GM19238 (cell line): ENCODE measurements at regions not wholly inside any gene's neighbourhood (a gene's known extent, or its start where the extent isn't known, plus 50 kb on each side); places are given as distances from the start of the nearest gene placed in this dataset.
"Not testable (repeated sequence)": the region's sequence is repeated elsewhere in the genome, so short reads cannot be mapped to it uniquely, and the experiment has no call there.

ENCODE experiments used
- DNase-seq: peaks from one replicate; pipeline ENCODE4 v3.0.0; 2011; ENCODE audit warnings: low spot score; ENCODE audit not compliant: insufficient read length

DNA sequence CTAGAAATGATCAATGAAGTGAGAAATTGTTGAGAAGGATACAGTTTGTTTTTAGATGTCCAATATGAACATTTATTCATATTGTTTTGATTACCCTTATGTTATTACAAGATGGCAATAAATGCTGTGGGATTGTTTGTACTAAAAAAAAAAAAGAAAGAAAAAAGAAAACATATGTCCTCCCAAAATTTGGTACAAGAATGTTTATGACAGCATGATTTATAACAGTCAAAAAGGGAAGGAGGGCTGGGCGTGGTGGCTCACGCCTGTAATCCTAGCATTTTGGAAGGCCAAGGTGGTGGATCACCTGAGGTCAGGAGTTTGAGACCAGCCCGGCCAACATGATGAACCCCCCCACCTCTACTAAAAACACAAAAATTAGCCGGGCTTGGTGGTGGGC lies 78.5 kb upstream of the ID2 start:
- DNase-seq: not testable (repeated sequence)

DNA sequence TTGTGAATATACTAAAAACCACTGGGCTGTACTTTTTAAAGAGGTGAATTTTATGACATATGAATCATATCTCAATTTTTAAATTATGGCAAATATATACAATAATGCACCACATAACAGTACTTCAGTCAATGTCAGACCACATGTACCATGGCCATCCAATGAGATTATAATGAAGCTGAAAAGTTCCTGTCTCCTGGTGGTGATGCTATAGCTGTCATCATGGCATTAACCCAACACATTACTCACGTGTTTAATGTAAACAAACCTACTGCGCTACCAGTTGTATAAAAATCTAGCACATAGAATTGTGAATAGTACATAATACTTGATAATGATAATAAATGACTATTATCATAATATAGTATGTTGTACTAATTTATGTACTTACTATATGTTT lies 77.6 kb upstream of the ID2 start:
- DNase-seq: no peak

- DNase-seq: no peak
Observed at GRCh38 chr2:8605351-8606065, 76.3 kb upstream of the ID2 start.

DNA sequence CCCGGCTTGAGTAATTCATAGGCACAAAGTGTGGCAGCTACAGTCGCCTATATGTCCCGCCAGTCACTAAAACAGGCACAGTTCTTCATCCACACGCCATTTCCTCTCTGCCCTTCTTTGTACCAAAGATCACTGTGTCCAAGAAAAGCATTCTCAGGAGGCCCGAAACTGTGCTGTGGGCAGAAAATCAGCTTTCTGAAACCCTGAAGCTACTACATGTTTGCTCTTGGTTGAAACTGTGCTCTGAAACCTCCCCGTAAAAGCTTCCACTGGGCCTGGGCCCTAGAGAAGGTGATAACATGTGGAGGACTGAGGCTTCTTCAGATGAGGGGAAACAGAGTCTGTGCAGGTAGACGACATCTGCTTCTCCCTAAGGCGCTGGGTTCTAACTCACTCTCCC lies 75.6 kb upstream of the ID2 start:
- peak; percentile 64 for DNase-seq

GRCh38 chr2:8606649-8607550 lies 75.0 kb upstream of the ID2 start:
- DNase-seq: no peak

DNA sequence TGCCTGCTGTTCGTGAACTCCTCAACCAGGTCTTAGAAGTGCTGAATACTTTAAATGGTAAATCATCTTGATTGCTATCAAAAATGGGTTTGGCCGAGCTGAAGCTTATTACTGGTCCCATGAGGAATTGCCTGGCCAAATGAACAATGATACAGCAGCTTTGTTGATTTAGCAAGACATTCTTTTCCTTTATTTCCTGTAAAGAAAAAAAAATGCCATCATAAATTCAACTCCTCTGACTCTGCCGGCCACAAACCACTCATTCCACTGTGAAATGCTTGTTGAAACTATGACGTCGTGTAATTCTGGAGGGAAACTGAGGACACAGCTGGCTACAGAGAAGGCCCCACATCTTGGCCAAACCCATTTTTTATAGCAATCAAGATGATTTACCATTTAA lies 74.2 kb upstream of the ID2 start:
- DNase-seq: no peak

GRCh38 chr2:8608411-8608954 lies 73.4 kb upstream of the ID2 start:
- DNase-seq: no peak

DNA sequence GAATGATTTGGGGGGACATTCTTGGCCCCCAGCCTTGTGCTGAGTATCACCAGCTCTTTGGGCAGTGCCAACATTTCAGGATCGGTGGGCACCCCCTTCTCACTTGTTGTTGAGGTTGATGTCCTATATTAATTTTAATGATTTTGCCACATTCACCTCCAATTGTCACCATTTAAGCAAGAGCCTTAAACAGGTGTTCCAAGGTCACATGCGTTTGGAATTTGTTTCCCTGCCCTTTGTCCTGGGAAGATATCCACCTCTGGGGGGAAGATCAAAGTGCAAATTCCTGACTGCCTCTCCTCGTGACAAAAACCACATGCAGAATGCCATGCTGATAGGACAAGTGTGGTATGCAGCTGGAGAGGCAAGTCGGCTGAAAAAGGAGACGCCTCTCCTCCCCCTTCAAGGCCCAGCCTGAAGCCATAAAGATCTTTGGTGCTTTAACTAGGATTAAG lies 72.5 kb upstream of the ID2 start:
- DNase-seq: no peak

DNA sequence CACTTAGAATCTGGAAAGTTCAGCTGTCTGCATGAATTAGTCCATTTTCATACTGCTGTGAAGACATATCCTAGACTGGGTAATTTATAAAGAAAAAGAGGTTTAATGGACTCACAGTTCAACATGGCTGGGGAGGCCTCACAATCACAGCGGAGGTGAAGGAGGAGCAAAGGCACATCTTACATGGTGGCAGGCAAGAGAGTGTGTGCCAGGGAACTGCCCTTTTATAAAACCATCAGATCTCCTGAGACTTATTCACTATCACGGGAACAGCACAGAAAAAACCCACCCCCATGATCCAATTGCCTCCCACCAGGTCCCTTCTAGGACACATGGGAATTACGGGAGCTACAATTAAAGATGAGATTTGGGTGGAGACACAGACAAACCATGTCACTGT lies 71.1 kb upstream of the ID2 start:
- DNase-seq: not testable (repeated sequence)

DNA sequence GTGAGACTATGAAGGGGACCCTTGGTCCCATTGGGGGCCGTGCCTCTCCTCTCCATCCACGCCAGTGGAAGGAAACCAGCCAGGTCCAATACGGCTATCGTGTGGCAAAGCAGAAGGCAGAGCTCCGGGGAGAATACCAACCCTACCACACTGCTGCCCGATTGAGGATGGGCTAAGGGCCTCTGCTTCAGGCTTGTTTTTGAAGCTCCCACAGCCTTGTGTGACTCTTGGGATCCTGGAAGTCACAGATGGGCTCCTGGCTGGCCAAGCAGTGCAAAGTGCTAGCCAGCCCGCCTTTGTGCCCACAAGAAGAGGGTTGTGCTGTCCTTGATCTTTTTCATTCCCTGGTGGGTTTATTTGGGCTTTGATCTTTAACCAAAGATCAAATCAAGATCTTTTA lies 70.6 kb upstream of the ID2 start:
- no peak for DNase-seq

- DNase-seq: no peak
Observed at GRCh38 chr2:8611700-8612099, 70.2 kb upstream of the ID2 start.

DNA sequence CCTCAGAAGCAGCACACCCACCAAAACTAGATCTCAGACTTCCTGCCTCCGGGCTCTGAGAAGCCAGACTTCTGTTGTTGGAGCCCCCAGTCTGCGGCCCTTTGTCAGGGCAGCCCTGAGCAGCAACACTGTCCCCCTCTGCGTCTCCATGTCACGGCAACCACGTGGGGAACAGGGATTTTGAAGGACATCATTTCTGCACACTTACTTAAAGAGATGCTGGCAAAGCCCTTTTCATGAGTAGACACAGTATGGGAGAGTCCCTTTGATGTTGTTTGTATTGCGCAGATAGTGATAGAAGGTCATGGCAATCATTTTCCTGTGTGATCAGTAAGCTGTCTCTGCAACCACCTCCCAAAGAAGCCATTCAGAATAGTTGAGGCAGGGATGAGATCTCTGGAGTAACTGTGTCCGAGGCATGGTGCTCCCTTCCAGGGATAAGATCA lies 69.1 kb upstream of the ID2 start:
- no peak for DNase-seq

GRCh38 chr2:8613207-8613999 lies 68.5 kb upstream of the ID2 start:
- DNase-seq: not testable (repeated sequence)

GRCh38 chr2:8614646-8615045 lies 67.2 kb upstream of the ID2 start:
- DNase-seq: no peak

GRCh38 chr2:8615252-8615575 lies 66.6 kb upstream of the ID2 start:
- no peak for DNase-seq

- no peak for DNase-seq
Observed at GRCh38 chr2:8615576-8616281, 66.1 kb upstream of the ID2 start.

DNA sequence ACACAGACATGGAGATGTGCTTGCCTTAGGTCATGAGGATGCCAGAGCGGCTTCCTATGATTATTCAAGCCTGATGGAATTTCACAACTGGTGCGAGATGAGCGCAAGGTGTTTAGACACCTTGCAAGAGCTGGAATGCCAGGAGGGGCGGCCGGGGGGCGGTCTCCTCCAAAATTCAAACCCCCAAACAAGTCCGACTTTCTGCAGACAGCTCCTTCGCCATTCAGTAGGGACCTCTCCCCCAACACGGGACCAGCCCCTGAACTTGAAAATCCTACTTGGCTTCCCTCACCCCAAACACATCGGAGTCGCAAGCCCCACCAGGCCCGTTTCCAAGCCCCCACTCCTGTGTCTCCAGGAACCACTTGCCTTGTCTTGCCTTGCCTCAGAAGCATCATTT lies 64.8 kb upstream of the ID2 start:
- no peak for DNase-seq

- no peak for DNase-seq
Observed at GRCh38 chr2:8617590-8617989, 64.3 kb upstream of the ID2 start.

DNA sequence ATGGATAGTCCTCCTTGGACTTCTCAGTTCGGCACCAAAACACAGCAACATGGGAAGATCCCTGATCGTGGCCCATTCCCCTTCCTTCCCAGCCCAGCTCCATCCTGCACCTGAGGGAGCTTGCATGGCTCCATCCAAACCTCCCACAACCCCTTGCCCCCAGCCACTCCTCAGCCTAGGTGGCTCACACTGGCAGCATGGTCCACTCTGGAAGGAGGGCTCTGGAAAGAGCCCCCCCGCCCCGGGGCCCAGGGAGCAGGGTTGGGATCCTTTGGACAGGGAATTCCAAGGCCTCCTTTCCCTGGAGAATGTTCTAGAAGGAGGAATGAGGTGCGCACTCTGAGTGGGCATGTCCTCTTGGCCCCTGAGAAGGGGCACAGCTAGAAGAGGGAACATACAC lies 62.8 kb upstream of the ID2 start:
- DNase-seq: no peak

DNA sequence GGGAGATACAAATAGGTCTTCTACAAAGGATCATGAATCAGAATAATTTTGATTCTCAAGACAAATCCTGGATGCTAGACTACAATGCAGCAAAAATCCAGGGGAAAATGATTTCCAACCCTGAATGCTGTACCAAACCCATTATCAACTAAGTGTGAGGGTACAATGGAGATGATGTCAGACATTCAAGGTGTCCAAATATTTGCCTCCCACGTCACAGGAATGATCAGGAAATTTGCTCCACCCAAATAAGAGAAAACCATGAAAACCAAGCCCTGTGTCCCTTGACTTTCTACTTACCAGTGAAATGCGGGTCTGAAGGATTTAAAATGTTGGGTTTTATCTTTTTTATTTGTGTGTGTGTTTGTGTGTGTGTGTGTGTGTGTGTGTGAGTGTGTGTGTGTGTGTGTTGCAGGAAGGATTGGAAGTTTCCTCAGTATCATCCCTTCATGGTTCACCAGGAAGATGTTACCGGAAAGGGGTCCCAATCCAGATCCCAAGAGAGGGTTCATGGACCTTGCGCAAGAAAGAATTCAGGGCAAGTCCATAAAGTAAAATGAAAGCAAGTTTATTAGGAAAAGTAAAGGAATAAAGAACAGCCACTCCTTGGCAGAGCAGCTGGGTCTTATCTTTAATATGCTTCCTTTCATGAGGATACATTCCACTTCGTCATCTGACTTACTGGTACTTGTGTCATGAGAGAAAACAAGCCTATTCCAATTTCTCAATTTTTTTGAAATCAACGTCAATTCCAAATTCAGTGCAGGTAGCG lies 61.1 kb upstream of the ID2 start:
- DNase-seq: no peak
